ENCODE measurements at regions not wholly inside any gene's neighbourhood (a gene's known extent, or its start where the extent isn't known, plus 50 kb on each side); places are given as distances from the start of the nearest gene placed in this dataset.

- no peak for TF ChIP-seq ZBTB8A (tag by site-specific recombination; IDR thresholded peaks at IDR 0.05)
- no peak for TF ChIP-seq ZNF138 (tag by site-specific recombination; IDR thresholded peaks at IDR 0.05; ENCODE audit: borderline replicate concordance)
- no peak for TF ChIP-seq ZNF48 (tag by site-specific recombination; IDR thresholded peaks at IDR 0.05)
- no peak for TF ChIP-seq ZNF335 (tag by site-specific recombination; conservative IDR thresholded peaks at IDR 0.05)
These were observed 483.7 kb downstream of the TAF11L14 start (continued) for GRCh38 chr5:18117968-18118367.

DNA sequence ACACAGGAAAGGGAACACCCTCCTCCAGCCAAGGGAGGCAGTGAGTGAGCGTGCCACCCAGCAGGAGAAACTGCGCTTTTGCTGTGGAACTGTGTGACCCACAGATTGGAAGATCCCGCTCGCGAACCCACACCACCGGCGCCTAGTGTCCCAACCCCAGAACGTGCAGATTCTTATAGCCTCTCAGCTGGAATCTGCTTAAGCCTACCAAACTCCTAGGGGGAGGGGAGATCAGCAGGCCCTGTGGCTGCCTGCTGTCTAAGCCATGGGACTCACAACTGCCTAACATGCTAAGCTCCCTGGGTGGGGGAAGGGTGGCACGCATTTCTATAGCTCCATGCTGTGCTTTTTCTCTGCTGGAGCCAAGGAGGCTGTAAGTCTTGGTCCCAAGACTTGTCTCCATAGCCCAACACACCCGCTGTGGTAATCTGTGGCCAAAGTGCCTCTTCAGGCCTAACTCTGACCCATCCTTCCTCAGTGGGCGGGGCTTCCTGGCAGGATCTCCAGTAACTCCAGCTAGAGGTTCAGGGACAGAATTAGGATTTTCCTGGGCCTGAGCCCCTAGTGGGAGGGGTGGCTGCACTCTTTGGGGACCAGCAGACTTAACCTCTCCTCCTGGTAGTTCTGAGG lies 485.0 kb downstream of the TAF11L14 start:
- Histone ChIP-seq H3K4me3 (ENCODE audit: low read depth, low read length) (no peak overlapping the region), H3K36me3 (ENCODE audit: control insufficient read depth in 2 of 2, insufficient read depth in 1 of 2, low read length in 2 of 2) (no peaks in the 10 kb centered on the region), H3K4me1 (ENCODE audit: control insufficient read depth, insufficient read depth, low read length) (no peaks in the 10 kb centered on the region), H3K27ac (ENCODE audit: extremely low read depth, low read depth, low read length) (no peak overlapping the region), H3K9me3 (ENCODE audit: control insufficient read depth, insufficient read depth, low read depth, low read length) (no peaks in the 10 kb centered on the region)
- ChIA-PET CTCF (no interaction called here), POLR2A (interaction anchor here (0.6 kb wide), 1 partner anchor 434 kb away, joined by 3 read pairs; no protein-coding TSS in a partner anchor)
- TF ChIP-seq ZSCAN23 (tag by site-specific recombination; IDR thresholded peaks at IDR 0.05) (no peak), ZNF26 (tag by site-specific recombination; IDR thresholded peaks at IDR 0.05) (no peak), ZNF24 (tag by site-specific recombination; IDR thresholded peaks at IDR 0.05) (no peak), SETDB1 (IDR thresholded peaks at IDR 0.05; ENCODE audit: insufficient read length, low read length) (no peak), ZNF202 (tag by site-specific recombination; IDR thresholded peaks at IDR 0.05; ENCODE audit: borderline replicate concordance) (no peak), ZNF670 (tag by site-specific recombination; IDR thresholded peaks at IDR 0.05; ENCODE audit: low read depth) (no peak), ZNF626 (tag by site-specific recombination; IDR thresholded peaks at IDR 0.05) (no peak), ZNF48 (tag by site-specific recombination; IDR thresholded peaks at IDR 0.05) (no peak), GLIS1 (tag by site-specific recombination; IDR thresholded peaks at IDR 0.05) (no peak), ZNF624 (tag by site-specific recombination; IDR thresholded peaks at IDR 0.05) (no peak), HOXD13 (CRISPR knock-in tag; IDR thresholded peaks at IDR 0.05; ENCODE audit: borderline replicate concordance) (no peak), ZSCAN16 (tag by site-specific recombination; IDR thresholded peaks at IDR 0.05) (no peak), HOXA7 (CRISPR knock-in tag; IDR thresholded peaks at IDR 0.05; ENCODE audit: borderline replicate concordance) (no peak), ZNF169 (tag by site-specific recombination; IDR thresholded peaks at IDR 0.05) (no peak), ZBTB1 (tag by site-specific recombination; IDR thresholded peaks at IDR 0.05) (no peak), ZBTB7A (tag by site-specific recombination; IDR thresholded peaks at IDR 0.05; ENCODE audit: low read depth) (no peak)
- TF ChIP-seq, protein P1, sequence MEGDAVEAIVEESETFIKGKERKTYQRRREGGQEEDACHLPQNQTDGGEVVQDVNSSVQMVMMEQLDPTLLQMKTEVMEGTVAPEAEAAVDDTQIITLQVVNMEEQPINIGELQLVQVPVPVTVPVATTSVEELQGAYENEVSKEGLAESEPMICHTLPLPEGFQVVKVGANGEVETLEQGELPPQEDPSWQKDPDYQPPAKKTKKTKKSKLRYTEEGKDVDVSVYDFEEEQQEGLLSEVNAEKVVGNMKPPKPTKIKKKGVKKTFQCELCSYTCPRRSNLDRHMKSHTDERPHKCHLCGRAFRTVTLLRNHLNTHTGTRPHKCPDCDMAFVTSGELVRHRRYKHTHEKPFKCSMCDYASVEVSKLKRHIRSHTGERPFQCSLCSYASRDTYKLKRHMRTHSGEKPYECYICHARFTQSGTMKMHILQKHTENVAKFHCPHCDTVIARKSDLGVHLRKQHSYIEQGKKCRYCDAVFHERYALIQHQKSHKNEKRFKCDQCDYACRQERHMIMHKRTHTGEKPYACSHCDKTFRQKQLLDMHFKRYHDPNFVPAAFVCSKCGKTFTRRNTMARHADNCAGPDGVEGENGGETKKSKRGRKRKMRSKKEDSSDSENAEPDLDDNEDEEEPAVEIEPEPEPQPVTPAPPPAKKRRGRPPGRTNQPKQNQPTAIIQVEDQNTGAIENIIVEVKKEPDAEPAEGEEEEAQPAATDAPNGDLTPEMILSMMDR (tag by site-specific recombination; IDR thresholded peaks at IDR 0.05) = no peak

DNA sequence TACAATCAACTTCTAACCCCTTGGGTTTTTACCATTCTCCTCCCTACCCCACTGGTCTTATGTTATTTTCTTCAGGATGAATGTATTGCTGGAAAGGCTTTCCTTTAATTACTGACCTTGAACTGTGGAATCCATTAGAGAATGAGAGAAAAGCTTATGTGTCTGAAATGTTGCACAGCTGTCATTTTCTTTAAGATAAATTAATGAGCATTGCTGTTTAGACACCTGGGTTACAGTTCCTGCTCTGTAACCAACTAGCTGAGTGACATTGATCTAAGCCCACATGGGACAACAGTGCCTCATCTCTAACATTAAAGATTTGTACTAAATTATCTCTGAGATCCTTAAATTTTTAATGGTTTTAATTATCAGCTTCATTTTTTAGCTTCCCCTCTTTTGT lies 507.0 kb downstream of the TAF11L14 start:
- Histone ChIP-seq H3K36me3 (ENCODE audit: control insufficient read depth in 2 of 2, insufficient read depth in 1 of 2, low read length in 2 of 2) (no peaks in the 10 kb centered on the region), H3K27ac (ENCODE audit: extremely low read depth, low read depth, low read length) (no peak overlapping the region), H3K9me3 (ENCODE audit: control insufficient read depth, insufficient read depth, low read depth, low read length) (no peaks in the 10 kb centered on the region), H3K4me1 (ENCODE audit: control insufficient read depth, insufficient read depth, low read length) (no peaks in the 10 kb centered on the region), H3K4me3 (ENCODE audit: low read depth, low read length) (no peak overlapping the region)
- ChIA-PET POLR2A (no interaction called here), CTCF (no interaction called here)
- no peak for TF ChIP-seq BCL11A (tag by site-specific recombination; IDR thresholded peaks at IDR 0.05; ENCODE audit: low read depth)
- TF ChIP-seq IKZF3 (tag by site-specific recombination; IDR thresholded peaks at IDR 0.05) = no peak
- no peak for TF ChIP-seq ZNF600 (tag by site-specific recombination; IDR thresholded peaks at IDR 0.05)
- TF ChIP-seq ZBTB21 (tag by site-specific recombination; IDR thresholded peaks at IDR 0.05) = no peak
- no peak for TF ChIP-seq ZNF654 (tag by site-specific recombination; IDR thresholded peaks at IDR 0.05; ENCODE audit: low read depth)
- TF ChIP-seq ZNF549 (tag by site-specific recombination; IDR thresholded peaks at IDR 0.05) = no peak
- TF ChIP-seq GFI1B (tag by site-specific recombination; IDR thresholded peaks at IDR 0.05) = no peak
- TF ChIP-seq ZNF791 (tag by site-specific recombination; IDR thresholded peaks at IDR 0.05) = no peak
- no peak for TF ChIP-seq YY2 (tag by site-specific recombination; IDR thresholded peaks at IDR 0.05)
- no peak for TF ChIP-seq ZNF324 (tag by site-specific recombination; IDR thresholded peaks at IDR 0.05)
- no peak for TF ChIP-seq ZNF544 (tag by site-specific recombination; IDR thresholded peaks at IDR 0.05)
- no peak for TF ChIP-seq ZNF274 (IDR thresholded peaks at IDR 0.05; ENCODE audit: low read length)
- no peak for TF ChIP-seq ZNF274 (tag by site-specific recombination; IDR thresholded peaks at IDR 0.05; ENCODE audit: borderline replicate concordance)

Measured in HEK293 (cell line).